Fibroblast of lung (primary cell): ENCODE measurements at regions not wholly inside any gene's neighbourhood (a gene's known extent, or its start where the extent isn't known, plus 50 kb on each side); places are given as distances from the start of the nearest gene placed in this dataset.

Experiments
- DNase-seq, 2 donors: peaks; one replicate each; pipeline versions ENCODE4 v3.0.0 to v3.0.0-alpha.2; 2010; ENCODE audit warnings: low read depth in 2 of 2
- H2AFZ ChIP-seq: 2 replicates; pipeline ENCODE4 v1.5.1; 2012; ENCODE audit warnings: low read length, control low read depth, inconsistent platforms
- H3K27ac ChIP-seq: 2 replicates; pipeline ENCODE4 v1.5.1; 2011; ENCODE audit warnings: low read length, control low read depth; ENCODE audit not compliant: insufficient read depth
- H3K27me3 ChIP-seq: 2 replicates; pipeline ENCODE4 v1.5.1; 2011; ENCODE audit warnings: mild to moderate bottlenecking, low read length; ENCODE audit not compliant: control insufficient read depth, insufficient read depth
- H3K36me3 ChIP-seq: 2 replicates; pipeline ENCODE4 v1.5.1; 2011; ENCODE audit warnings: low read length; ENCODE audit not compliant: control insufficient read depth, insufficient read depth
- H3K4me1 ChIP-seq: 2 replicates; pipeline ENCODE4 v1.5.1; 2011; ENCODE audit warnings: low read length; ENCODE audit not compliant: control insufficient read depth, insufficient read depth; ENCODE audit errors: extremely low read depth
- H3K4me2 ChIP-seq: 2 replicates; pipeline ENCODE4 v1.5.1; 2011; ENCODE audit warnings: low read length, control low read depth; ENCODE audit not compliant: insufficient read depth; ENCODE audit errors: extremely low read depth
- H3K4me3 ChIP-seq, 4 experiments: fragments of 200-600 bp in 1 of 4; sonication (generic) in 1 of 4; replicated peaks in 1 of 4; 2 replicates each; pipeline ENCODE4 v1.5.1; 2011 to 2016; ENCODE audit warnings: low read length in 4 of 4, low read depth in 3 of 4, mild to moderate bottlenecking in 3 of 4, control low read depth in 2 of 4, inconsistent platforms in 1 of 4, mixed read lengths in 1 of 4; ENCODE audit not compliant: insufficient read depth in 1 of 4; ENCODE audit errors: control extremely low read depth in 1 of 4
- H3K79me2 ChIP-seq: 2 replicates; pipeline ENCODE4 v1.5.1; 2012; ENCODE audit warnings: mild to moderate bottlenecking, low read length, inconsistent platforms; ENCODE audit not compliant: control insufficient read depth, insufficient read depth
- H3K9ac ChIP-seq: 2 replicates; pipeline ENCODE4 v1.5.1; 2011; ENCODE audit warnings: mild to moderate bottlenecking, low read length, control low read depth; ENCODE audit not compliant: insufficient read depth
- H3K9me3 ChIP-seq: 2 replicates; pipeline ENCODE4 v1.5.1; 2012; ENCODE audit warnings: low read depth, low read length; ENCODE audit not compliant: control insufficient read depth, insufficient read depth
- H4K20me1 ChIP-seq: 2 replicates; pipeline ENCODE4 v1.5.1; 2011; ENCODE audit warnings: low read length; ENCODE audit not compliant: control insufficient read depth, insufficient read depth; ENCODE audit errors: extremely low read depth
- EZH2 ChIP-seq: IDR thresholded peaks from 2 replicates; pipeline ENCODE4 v1.5.1; 2012; ENCODE audit warnings: low read length, control low read depth, mild to moderate bottlenecking; ENCODE audit errors: missing control alignments
- TF ChIP-seq, protein P1 (sequence below), 2 donors: IDR thresholded peaks in 1 of 2; conservative IDR thresholded peaks in 1 of 2; 1 replicate in 1 of 2; 2 replicates in 1 of 2; pipeline ENCODE4 v1.5.1; 2011 to 2012; ENCODE audit warnings: low read length in 2 of 2, control low read depth in 1 of 2, inconsistent platforms in 1 of 2, low read depth in 1 of 2, mild to moderate bottlenecking in 1 of 2

DNA sequence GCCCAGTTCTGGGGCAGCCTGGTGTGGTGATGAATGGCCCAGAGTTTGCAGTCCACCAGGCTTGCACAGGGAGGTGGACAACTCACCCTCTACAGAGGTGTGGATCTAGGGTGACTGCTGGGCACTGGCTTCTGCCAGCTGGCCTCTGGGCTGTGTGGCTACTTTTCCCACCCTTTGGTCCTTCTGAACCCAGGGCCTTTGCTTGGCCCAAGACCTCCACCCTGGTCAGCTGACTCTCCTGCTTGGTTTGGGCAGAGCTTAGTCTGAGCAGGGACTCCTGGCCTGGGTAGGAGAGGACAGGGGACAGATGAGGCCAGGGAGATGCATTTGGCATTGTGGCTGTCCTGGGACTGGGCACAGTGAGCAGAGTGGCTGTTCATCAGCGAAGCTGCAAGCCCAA is 83.0 kb upstream of the SHANK2 start:
- Histone ChIP-seq H3K4me3 (no peak overlapping the region), H3K79me2 (no peaks in the 10 kb centered on the region), H4K20me1 (no peaks in the 10 kb centered on the region), H3K9ac (no peak overlapping the region), H3K4me1 (peaks cover 4% of the 10 kb centered on the region), H2AFZ (no peak overlapping the region), H3K9me3 (no peaks in the 10 kb centered on the region), H3K36me3 (no peaks in the 10 kb centered on the region), H3K27me3 (no peaks in the 10 kb centered on the region), H3K4me2 (no peak overlapping the region), H3K27ac (no peak overlapping the region)
- DNase-seq = no peak
- TF ChIP-seq, protein P1, sequence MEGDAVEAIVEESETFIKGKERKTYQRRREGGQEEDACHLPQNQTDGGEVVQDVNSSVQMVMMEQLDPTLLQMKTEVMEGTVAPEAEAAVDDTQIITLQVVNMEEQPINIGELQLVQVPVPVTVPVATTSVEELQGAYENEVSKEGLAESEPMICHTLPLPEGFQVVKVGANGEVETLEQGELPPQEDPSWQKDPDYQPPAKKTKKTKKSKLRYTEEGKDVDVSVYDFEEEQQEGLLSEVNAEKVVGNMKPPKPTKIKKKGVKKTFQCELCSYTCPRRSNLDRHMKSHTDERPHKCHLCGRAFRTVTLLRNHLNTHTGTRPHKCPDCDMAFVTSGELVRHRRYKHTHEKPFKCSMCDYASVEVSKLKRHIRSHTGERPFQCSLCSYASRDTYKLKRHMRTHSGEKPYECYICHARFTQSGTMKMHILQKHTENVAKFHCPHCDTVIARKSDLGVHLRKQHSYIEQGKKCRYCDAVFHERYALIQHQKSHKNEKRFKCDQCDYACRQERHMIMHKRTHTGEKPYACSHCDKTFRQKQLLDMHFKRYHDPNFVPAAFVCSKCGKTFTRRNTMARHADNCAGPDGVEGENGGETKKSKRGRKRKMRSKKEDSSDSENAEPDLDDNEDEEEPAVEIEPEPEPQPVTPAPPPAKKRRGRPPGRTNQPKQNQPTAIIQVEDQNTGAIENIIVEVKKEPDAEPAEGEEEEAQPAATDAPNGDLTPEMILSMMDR (conservative IDR thresholded peaks at IDR 0.05 in 1 of 2, IDR thresholded peaks at IDR 0.05 in 1 of 2; ENCODE audit: low read depth in 1 of 2, low read length in 2 of 2) = no peak
- TF ChIP-seq EZH2 = no peak

GRCh38 chr11:71334191-71334590 is 81.8 kb upstream of the SHANK2 start:
- no peak overlapping the region for H3K4me2 ChIP-seq
- no peak for TF ChIP-seq EZH2
- TF ChIP-seq, protein P1 (conservative IDR thresholded peaks at IDR 0.05 in 1 of 2, IDR thresholded peaks at IDR 0.05 in 1 of 2; ENCODE audit: low read depth in 1 of 2, low read length in 2 of 2) = no peak
- no peak overlapping the region for H2AFZ ChIP-seq
- H3K4me3 ChIP-seq = no peak overlapping the region
- DNase-seq = no peak
- H3K9ac ChIP-seq = no peak overlapping the region
- no peaks in the 10 kb centered on the region for H3K79me2 ChIP-seq
- H4K20me1 ChIP-seq = no peaks in the 10 kb centered on the region
- no peaks in the 10 kb centered on the region for H3K36me3 ChIP-seq
- H3K4me1 ChIP-seq = peaks cover 4% of the 10 kb centered on the region
- H3K9me3 ChIP-seq = no peaks in the 10 kb centered on the region
- no peaks in the 10 kb centered on the region for H3K27me3 ChIP-seq
- H3K27ac ChIP-seq = no peak overlapping the region

DNA sequence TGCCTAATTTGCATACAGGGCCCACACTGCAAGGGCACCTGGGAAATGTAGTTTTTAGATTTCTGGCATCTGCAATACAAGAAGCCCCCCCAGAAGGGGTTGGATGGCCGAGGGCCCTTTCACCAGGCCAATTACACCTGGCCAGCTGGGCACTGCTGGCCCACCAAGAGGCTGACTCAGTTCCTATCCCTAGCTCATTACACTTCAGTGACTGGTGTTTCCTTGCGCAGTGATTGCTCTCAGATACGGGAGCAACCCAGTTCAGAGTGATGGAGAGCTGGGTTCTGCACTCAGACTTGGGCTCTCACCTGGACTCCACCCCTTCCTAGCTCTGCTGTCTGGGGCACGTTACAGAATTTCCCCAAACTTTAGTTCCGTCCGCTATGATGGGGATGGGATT is 81.1 kb upstream of the SHANK2 start:
- Histone ChIP-seq H3K9me3 (no peaks in the 10 kb centered on the region), H3K36me3 (no peaks in the 10 kb centered on the region), H3K4me3 (no peak overlapping the region), H3K4me2 (no peak overlapping the region), H3K27me3 (no peaks in the 10 kb centered on the region), H2AFZ (no peak overlapping the region), H3K27ac (no peak overlapping the region), H3K9ac (no peak overlapping the region), H3K4me1 (peaks cover 3% of the 10 kb centered on the region), H4K20me1 (no peaks in the 10 kb centered on the region), H3K79me2 (no peaks in the 10 kb centered on the region)
- DNase-seq = no peak
- TF ChIP-seq EZH2 = no peak
- TF ChIP-seq, protein P1 (conservative IDR thresholded peaks at IDR 0.05 in 1 of 2, IDR thresholded peaks at IDR 0.05 in 1 of 2; ENCODE audit: low read depth in 1 of 2, low read length in 2 of 2) = no peak
